Tibial nerve (tissue), 4 donors: ENCODE measurements at regions not wholly inside any gene's neighbourhood (a gene's known extent, or its start where the extent isn't known, plus 50 kb on each side); places are given as distances from the start of the nearest gene placed in this dataset.

ENCODE experiments used
- CTCF ChIP-seq, 5 experiments: fragments of 200-600 bp in 3 of 5; fragments of 450-650 bp in 2 of 5; sonication (generic) in 3 of 5; IDR thresholded peaks; one replicate each; pipeline ENCODE4 v1.5.1; 2016 to 2019; ENCODE audit warnings: antibody characterized with exemption in 5 of 5, mild to moderate bottlenecking in 3 of 5, moderate library complexity in 2 of 5
- EP300 ChIP-seq, 2 donors: sonication (generic); formaldehyde crosslinking; IDR thresholded peaks; one replicate each; pipeline ENCODE4 v1.6.1; 2017; ENCODE audit warnings: antibody characterized with exemption in 2 of 2, mild to moderate bottlenecking in 1 of 2
- POLR2A ChIP-seq, 2 donors: fragments of 450-650 bp; IDR thresholded peaks; one replicate each; pipeline ENCODE4 v1.6.1; 2017; ENCODE audit warnings: antibody characterized with exemption in 2 of 2, mild to moderate bottlenecking in 2 of 2, moderate library complexity in 2 of 2

GRCh38 chr14:79947440-79948054, 263.8 kb downstream of the DIO2 start:
- TF ChIP-seq POLR2A (IDR thresholded peaks at IDR 0.05) (no peak), CTCF (IDR thresholded peaks at IDR 0.05) (no peak), EP300 (IDR thresholded peaks at IDR 0.05) (no peak)
